DOHH2 (cell line): ENCODE measurements at regions not wholly inside any gene's neighbourhood (a gene's known extent, or its start where the extent isn't known, plus 50 kb on each side); places are given as distances from the start of the nearest gene placed in this dataset.

ENCODE experiments used
- H3F3A ChIP-seq: fragments of 200-600 bp; sonication (generic), shearing (Covaris generic); 2 replicates; pipeline ENCODE4 v1.6.0; 2016; ENCODE audit warnings: antibody characterized with exemption, mild to moderate bottlenecking; ENCODE audit not compliant: control insufficient read depth, insufficient read depth
- H3K27ac ChIP-seq: fragments of 200-600 bp; sonication (generic); 2 replicates; pipeline ENCODE4 v1.5.1; 2014; ENCODE audit warnings: low read depth, mild to moderate bottlenecking, low read length, moderate library complexity
- H3K27me3 ChIP-seq: fragments of 200-600 bp; sonication (generic); 2 replicates; pipeline ENCODE4 v1.6.1; 2014; ENCODE audit warnings: mild to moderate bottlenecking, low read length, mixed read lengths; ENCODE audit not compliant: control insufficient read depth
- H3K36me3 ChIP-seq: fragments of 200-600 bp; sonication (generic); 2 replicates; pipeline ENCODE4 v1.6.1; 2014; ENCODE audit warnings: mild to moderate bottlenecking, low read length, moderate library complexity, mixed read lengths; ENCODE audit not compliant: control insufficient read depth
- H3K4me1 ChIP-seq: fragments of 200-600 bp; sonication (generic); 2 replicates; pipeline ENCODE4 v1.6.1; 2014; ENCODE audit warnings: mild to moderate bottlenecking, low read length, mixed read lengths; ENCODE audit not compliant: control insufficient read depth
- H3K4me2 ChIP-seq: fragments of 200-600 bp; sonication (generic); 2 replicates; pipeline ENCODE4 v1.6.0; 2014; ENCODE audit warnings: mild to moderate bottlenecking, low read length, moderate library complexity
- H3K4me3 ChIP-seq: fragments of 200-600 bp; sonication (generic); 2 replicates; pipeline ENCODE4 v1.5.1; 2014; ENCODE audit warnings: mild to moderate bottlenecking, low read length, mixed read lengths
- H3K79me2 ChIP-seq: fragments of 200-600 bp; sonication (generic); 2 replicates; pipeline ENCODE4 v1.6.1; 2014; ENCODE audit warnings: mild to moderate bottlenecking, low read length, mixed read lengths; ENCODE audit not compliant: control insufficient read depth
- H3K9me2 ChIP-seq: fragments of 200-600 bp; sonication (generic); replicated peaks from 2 replicates; pipeline ENCODE4 v1.6.1; 2014; ENCODE audit warnings: mild to moderate bottlenecking, low read length, mixed read lengths; ENCODE audit not compliant: control insufficient read depth
- H3K9me3 ChIP-seq: fragments of 200-600 bp; sonication (generic); 2 replicates; pipeline ENCODE4 v1.6.1; 2014; ENCODE audit warnings: antibody characterized with exemption, low read length, mixed read lengths; ENCODE audit not compliant: control insufficient read depth, insufficient read depth
- H4K20me1 ChIP-seq: fragments of 200-600 bp; sonication (generic); 2 replicates; pipeline ENCODE4 v1.6.0; 2014; ENCODE audit warnings: low read depth, mild to moderate bottlenecking, antibody characterized with exemption, low read length, moderate library complexity; ENCODE audit not compliant: control insufficient read depth, insufficient read depth
- CTCF ChIP-seq: fragments of 200-600 bp; sonication (generic); IDR thresholded peaks from one replicate; pipeline ENCODE4 v1.5.1; 2014; ENCODE audit warnings: antibody characterized with exemption, mild to moderate bottlenecking, low read depth, low read length; ENCODE audit not compliant: poor library complexity, severe bottlenecking
- EZH2phosphoT487 ChIP-seq: fragments of 200-600 bp; sonication (generic); IDR thresholded peaks from 2 replicates; pipeline ENCODE4 v1.6.1; 2017; ENCODE audit warnings: borderline replicate concordance, mild to moderate bottlenecking, antibody characterized with exemption, low read length, moderate library complexity, mixed read lengths

DNA sequence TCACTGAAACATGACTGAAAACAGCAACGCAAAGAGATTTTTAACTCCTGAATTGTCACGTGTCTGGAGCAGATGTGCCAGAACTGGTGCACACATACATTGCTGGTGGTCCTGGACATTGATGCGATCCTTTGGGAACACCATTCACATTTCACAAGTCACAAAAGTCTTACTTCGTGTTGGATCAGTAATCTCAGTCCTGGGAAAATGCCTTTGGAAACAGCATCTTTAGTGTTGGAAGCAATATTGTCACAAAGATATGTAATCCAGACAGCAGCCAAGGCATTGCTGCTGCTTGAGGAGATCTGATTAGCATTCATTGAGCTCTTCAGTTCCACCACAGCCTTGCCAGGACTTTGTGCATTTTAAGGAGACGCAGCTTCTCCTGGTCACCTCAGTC is 126.2 kb upstream of the SH3BP4 start:
- Histone ChIP-seq H3K4me1 (no peaks in the 10 kb centered on the region), H3F3A (no peaks in the 10 kb centered on the region), H3K4me2 (no peak overlapping the region), H3K9me2 (no peaks in the 10 kb centered on the region), H3K27me3 (no peaks in the 10 kb centered on the region), H3K9me3 (no peaks in the 10 kb centered on the region), H3K4me3 (no peak overlapping the region), H3K36me3 (no peaks in the 10 kb centered on the region), H3K27ac (no peak overlapping the region), H3K79me2 (no peaks in the 10 kb centered on the region), H4K20me1 (no peaks in the 10 kb centered on the region)
- TF ChIP-seq EZH2phosphoT487 (no peak), CTCF (no peak)

- H3K27me3 ChIP-seq: no peaks in the 10 kb centered on the region
- no peaks in the 10 kb centered on the region for H3K4me1 ChIP-seq
- no peaks in the 10 kb centered on the region for H3K36me3 ChIP-seq
- no peaks in the 10 kb centered on the region for H3K9me2 ChIP-seq
- no peak overlapping the region for H3K27ac ChIP-seq
- no peaks in the 10 kb centered on the region for H4K20me1 ChIP-seq
- H3K4me3 ChIP-seq: no peak overlapping the region
- no peaks in the 10 kb centered on the region for H3K9me3 ChIP-seq
- H3K4me2 ChIP-seq: no peak overlapping the region
- H3F3A ChIP-seq: no peaks in the 10 kb centered on the region
- TF ChIP-seq EZH2phosphoT487 (no peak), CTCF (no peak)
- no peaks in the 10 kb centered on the region for H3K79me2 ChIP-seq
Observed at GRCh38 chr2:234823877-234824376, 127.9 kb upstream of the SH3BP4 start.

- H3K9me3 ChIP-seq: no peaks in the 10 kb centered on the region
- no peaks in the 10 kb centered on the region for H3K36me3 ChIP-seq
- H3K9me2 ChIP-seq: no peaks in the 10 kb centered on the region
- H3K4me2 ChIP-seq: no peak overlapping the region
- H3K27me3 ChIP-seq: no peaks in the 10 kb centered on the region
- H4K20me1 ChIP-seq: no peaks in the 10 kb centered on the region
- H3K79me2 ChIP-seq: no peaks in the 10 kb centered on the region
- TF ChIP-seq EZH2phosphoT487 (no peak), CTCF (no peak)
- H3K4me1 ChIP-seq: no peaks in the 10 kb centered on the region
- no peak overlapping the region for H3K4me3 ChIP-seq
- H3F3A ChIP-seq: no peaks in the 10 kb centered on the region
- no peak overlapping the region for H3K27ac ChIP-seq
Observed at GRCh38 chr2:234823196-234823876, 128.5 kb upstream of the SH3BP4 start.
